ENCODE measurements at regions not wholly inside any gene's neighbourhood (a gene's known extent, or its start where the extent isn't known, plus 50 kb on each side); places are given as distances from the start of the nearest gene placed in this dataset.

DNA sequence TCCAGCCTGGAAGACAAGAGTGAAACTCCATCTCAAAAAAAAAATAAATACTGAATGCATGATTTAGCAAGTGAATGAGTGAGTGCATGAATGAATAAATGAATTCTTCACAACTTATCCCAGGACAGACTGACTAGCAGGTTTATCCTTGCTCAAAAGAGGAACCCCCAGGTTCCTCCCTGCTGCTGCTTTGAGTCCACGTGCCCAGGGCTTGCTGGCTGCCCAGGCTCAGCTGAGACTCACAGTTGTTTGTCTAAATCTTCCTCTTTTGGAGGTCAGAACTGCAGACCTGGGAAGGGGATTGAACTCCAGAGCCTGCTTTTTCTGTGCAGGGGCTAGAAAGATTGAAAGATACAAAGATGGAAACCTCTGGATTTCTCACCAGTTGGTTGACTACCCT, 117.4 kb upstream of the TMEM45B start:
- H3K4me3 ChIP-seq (ENCODE audit: low read length): no peak overlapping the region
- TF ChIP-seq, protein P1, sequence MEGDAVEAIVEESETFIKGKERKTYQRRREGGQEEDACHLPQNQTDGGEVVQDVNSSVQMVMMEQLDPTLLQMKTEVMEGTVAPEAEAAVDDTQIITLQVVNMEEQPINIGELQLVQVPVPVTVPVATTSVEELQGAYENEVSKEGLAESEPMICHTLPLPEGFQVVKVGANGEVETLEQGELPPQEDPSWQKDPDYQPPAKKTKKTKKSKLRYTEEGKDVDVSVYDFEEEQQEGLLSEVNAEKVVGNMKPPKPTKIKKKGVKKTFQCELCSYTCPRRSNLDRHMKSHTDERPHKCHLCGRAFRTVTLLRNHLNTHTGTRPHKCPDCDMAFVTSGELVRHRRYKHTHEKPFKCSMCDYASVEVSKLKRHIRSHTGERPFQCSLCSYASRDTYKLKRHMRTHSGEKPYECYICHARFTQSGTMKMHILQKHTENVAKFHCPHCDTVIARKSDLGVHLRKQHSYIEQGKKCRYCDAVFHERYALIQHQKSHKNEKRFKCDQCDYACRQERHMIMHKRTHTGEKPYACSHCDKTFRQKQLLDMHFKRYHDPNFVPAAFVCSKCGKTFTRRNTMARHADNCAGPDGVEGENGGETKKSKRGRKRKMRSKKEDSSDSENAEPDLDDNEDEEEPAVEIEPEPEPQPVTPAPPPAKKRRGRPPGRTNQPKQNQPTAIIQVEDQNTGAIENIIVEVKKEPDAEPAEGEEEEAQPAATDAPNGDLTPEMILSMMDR (IDR thresholded peaks at IDR 0.05): no peak
- H3K4me1 ChIP-seq (ENCODE audit: insufficient read depth, low read length): peaks cover 10% of the 10 kb centered on the region
- Mint-ChIP-seq H3K4me1 (ENCODE audit: low read depth) (peaks cover 8% of the 10 kb centered on the region), H3K36me3 (ENCODE audit: low read depth) (no peaks in the 10 kb centered on the region), H3K4me3 (no peak overlapping the region), H3K27me3 (peaks cover 27% of the 10 kb centered on the region), H3K9me3 (no peaks in the 10 kb centered on the region), H3K27ac (no peak overlapping the region)
- ChIA-PET POLR2A (no interaction called here), CTCF (no interaction called here)
- no peaks in the 10 kb centered on the region for H3K9me3 ChIP-seq (ENCODE audit: control insufficient read depth in 1 of 2, insufficient read depth in 1 of 2, low read length in 2 of 2)
- H3K27me3 ChIP-seq (ENCODE audit: control insufficient read depth in 1 of 2, insufficient read depth in 2 of 2, low read length in 2 of 2): no peaks in the 10 kb centered on the region
- ATAC-seq (ENCODE audit: poor library complexity): no peak
- DNase-seq: no peak
- H3K27ac ChIP-seq (ENCODE audit: low read depth in 1 of 2, low read length in 2 of 2): no peak overlapping the region
- H3K36me3 ChIP-seq (ENCODE audit: insufficient read depth, low read length): no peaks in the 10 kb centered on the region
- intact Hi-C loops (cut with DNase I, micrococcal nuclease): loop anchor here (5.0 kb wide), 1 partner anchor 466 kb away; no protein-coding TSS in a partner anchor

DNA sequence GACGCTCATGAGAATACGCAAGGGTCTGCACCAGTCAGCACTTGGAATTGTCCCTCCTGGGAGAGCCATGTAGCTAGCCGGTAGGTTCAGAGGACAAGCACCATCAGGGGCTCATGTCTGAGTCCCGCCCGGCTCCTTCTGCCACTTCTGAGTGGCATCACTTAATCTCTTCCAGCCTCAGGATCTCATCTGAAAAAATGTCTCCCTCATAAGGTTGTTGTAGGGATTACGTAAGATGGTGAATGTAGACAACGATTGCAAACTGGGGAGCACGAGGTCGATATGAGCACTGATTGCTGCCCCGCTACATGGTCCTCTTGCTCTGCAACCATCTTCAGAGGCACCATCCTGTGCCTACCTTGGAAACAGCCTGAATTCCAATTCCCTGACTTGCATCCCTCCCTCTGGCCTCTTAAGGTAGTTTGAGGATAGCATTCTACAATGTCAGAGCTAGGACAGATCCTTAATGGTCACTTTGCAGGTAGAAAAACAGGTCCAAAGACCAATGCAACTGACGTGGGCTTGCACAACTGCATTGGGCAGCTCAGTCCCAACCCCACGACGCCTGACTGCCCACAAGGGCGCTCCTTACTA, 115.8 kb upstream of the TMEM45B start:
- DNase-seq (no peak), ATAC-seq (ENCODE audit: poor library complexity) (no peak)
- no peaks in the 10 kb centered on the region for H3K9me3 Mint-ChIP-seq
- intact Hi-C loops (cut with DNase I, micrococcal nuclease): loop anchor here (5.0 kb wide), 1 partner anchor 468 kb away; no protein-coding TSS in a partner anchor
- H3K27ac Mint-ChIP-seq: no peak overlapping the region
- no peaks in the 10 kb centered on the region for H3K36me3 Mint-ChIP-seq (ENCODE audit: low read depth)
- Histone ChIP-seq H3K27me3 (ENCODE audit: control insufficient read depth in 1 of 2, insufficient read depth in 2 of 2, low read length in 2 of 2) (no peaks in the 10 kb centered on the region), H3K4me1 (ENCODE audit: insufficient read depth, low read length) (peaks cover 10% of the 10 kb centered on the region), H3K4me3 (ENCODE audit: low read length) (no peak overlapping the region), H3K36me3 (ENCODE audit: insufficient read depth, low read length) (no peaks in the 10 kb centered on the region), H3K27ac (ENCODE audit: low read depth in 1 of 2, low read length in 2 of 2) (no peak overlapping the region), H3K9me3 (ENCODE audit: control insufficient read depth in 1 of 2, insufficient read depth in 1 of 2, low read length in 2 of 2) (no peaks in the 10 kb centered on the region)
- H3K4me3 Mint-ChIP-seq: no peak overlapping the region
- ChIA-PET CTCF (no interaction called here), POLR2A (no interaction called here)
- H3K27me3 Mint-ChIP-seq: peaks cover 26% of the 10 kb centered on the region
- H3K4me1 Mint-ChIP-seq (ENCODE audit: low read depth): peaks cover 8% of the 10 kb centered on the region
- TF ChIP-seq, protein P1 (IDR thresholded peaks at IDR 0.05): no peak

DNA sequence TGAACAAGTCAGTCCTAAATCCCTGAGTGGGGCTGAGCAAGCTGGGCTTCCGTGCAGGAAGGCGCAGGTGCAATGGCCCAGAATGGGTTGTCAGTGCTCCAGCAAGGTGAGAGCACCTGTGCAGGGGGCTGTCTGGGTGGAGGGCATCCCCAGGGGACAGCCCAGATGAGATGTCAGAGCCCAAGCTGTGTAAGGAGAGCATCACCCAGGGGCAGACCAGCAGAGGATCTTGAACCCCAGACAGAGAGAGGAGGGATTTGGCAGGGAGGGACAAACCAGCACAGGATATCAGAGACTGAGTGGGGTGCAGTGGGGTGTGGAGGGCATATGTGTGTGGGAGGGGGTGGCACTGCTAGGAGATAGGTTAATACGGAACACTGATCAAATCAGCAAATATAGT, 114.9 kb upstream of the TMEM45B start:
- Histone ChIP-seq H3K9me3 (ENCODE audit: control insufficient read depth in 1 of 2, insufficient read depth in 1 of 2, low read length in 2 of 2) (no peaks in the 10 kb centered on the region), H3K27me3 (ENCODE audit: control insufficient read depth in 1 of 2, insufficient read depth in 2 of 2, low read length in 2 of 2) (no peaks in the 10 kb centered on the region), H3K36me3 (ENCODE audit: insufficient read depth, low read length) (no peaks in the 10 kb centered on the region), H3K27ac (ENCODE audit: low read depth in 1 of 2, low read length in 2 of 2) (no peak overlapping the region), H3K4me3 (ENCODE audit: low read length) (no peak overlapping the region), H3K4me1 (ENCODE audit: insufficient read depth, low read length) (peaks cover 3% of the 10 kb centered on the region)
- ATAC-seq (ENCODE audit: poor library complexity) (no peak), DNase-seq (no peak)
- intact Hi-C loops (cut with DNase I, micrococcal nuclease): no loop called here
- ChIA-PET CTCF (no interaction called here), POLR2A (no interaction called here)
- Mint-ChIP-seq H3K36me3 (ENCODE audit: low read depth) (no peaks in the 10 kb centered on the region), H3K9me3 (no peaks in the 10 kb centered on the region), H3K4me1 (ENCODE audit: low read depth) (peaks cover under 1% of the 10 kb centered on the region), H3K27ac (no peak overlapping the region), H3K27me3 (peaks cover 26% of the 10 kb centered on the region), H3K4me3 (no peak overlapping the region)
- TF ChIP-seq, protein P1 (IDR thresholded peaks at IDR 0.05): no peak

All from CD4-positive, alpha-beta T cell (primary cell).